ENCODE measurements at regions not wholly inside any gene's neighbourhood (a gene's known extent, or its start where the extent isn't known, plus 50 kb on each side); places are given as distances from the start of the nearest gene placed in this dataset.
"Not testable (repeated sequence)": the region's sequence is repeated elsewhere in the genome, so short reads cannot be mapped to it uniquely, and the experiment has no call there.

- not testable (repeated sequence) for DNase-seq
Observed at GRCh38 chr2:111320965-111321364, 200.3 kb downstream of the BCL2L11 start.

- DNase-seq, result not testable (repeated sequence)
Observed at GRCh38 chr2:111323384-111323783, 202.7 kb downstream of the BCL2L11 start.

DNA sequence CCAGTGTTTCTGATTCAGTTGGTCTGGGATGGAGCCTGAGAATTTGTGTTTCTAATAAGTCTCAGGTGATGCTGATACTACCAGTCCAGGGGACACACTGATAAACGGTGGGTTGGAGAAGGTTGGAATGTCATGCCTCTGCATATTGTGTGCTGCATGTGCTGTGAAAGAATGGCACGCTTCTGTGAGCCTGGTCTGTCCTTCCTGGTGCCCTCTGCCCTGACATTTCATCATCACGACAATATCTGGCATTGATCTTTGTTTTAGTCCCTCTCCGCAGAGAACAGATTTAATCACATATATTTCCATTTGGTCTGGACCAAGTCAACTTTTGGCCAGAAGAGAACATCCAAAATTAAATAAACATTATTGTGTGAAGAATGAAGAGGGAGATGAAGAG is 207.0 kb downstream of the BCL2L11 start:
- DNase-seq, result not testable (repeated sequence)

DNA sequence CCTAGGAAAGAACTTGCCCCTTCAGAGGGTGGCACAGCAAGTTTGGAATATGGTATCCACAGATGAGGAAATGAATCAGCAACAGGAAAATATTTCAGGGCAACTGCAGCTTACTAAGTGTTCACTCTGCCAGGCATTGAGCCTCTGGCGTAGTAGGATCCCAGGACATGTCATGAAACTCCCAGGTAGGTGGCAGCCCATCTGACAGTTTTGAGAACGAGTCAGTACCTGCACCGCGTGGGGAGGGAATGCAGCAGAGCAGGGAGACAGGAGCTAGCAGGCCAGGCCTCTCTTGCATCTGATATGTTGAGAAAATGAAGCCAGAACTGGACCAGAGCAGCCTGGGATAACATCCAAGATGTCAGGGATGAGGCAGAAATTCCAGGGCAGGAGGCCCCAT is 208.6 kb downstream of the BCL2L11 start:
- not testable (repeated sequence) for DNase-seq

DNA sequence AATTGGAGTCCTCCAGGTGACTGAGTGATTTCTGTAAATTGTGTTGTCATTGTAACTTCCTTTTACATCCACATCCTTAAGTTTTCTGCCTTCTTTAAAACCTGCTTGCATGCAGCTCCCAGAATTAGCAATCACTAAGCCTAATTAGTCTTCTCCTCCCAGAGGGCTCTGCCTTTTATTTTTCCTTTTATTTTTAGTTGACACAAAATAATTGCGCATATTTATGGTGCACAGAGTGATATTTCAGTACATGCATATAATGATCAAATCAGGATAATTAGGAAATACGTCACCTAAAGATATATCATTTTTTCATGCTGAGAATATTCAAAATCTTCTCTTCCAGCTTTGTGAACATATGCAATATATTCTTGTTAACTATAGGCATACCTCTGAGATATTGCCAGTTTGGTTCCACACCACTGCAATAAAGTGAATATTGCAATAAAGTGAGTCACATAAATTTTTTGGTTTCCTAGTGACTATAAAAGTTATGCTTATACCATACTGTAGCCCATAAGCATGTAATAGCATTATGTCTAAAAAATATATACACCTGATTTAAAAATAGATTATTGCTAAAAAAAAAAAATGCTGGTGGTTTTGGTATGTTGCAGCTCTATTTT is 210.5 kb downstream of the BCL2L11 start:
- not testable (repeated sequence) for DNase-seq

DNA sequence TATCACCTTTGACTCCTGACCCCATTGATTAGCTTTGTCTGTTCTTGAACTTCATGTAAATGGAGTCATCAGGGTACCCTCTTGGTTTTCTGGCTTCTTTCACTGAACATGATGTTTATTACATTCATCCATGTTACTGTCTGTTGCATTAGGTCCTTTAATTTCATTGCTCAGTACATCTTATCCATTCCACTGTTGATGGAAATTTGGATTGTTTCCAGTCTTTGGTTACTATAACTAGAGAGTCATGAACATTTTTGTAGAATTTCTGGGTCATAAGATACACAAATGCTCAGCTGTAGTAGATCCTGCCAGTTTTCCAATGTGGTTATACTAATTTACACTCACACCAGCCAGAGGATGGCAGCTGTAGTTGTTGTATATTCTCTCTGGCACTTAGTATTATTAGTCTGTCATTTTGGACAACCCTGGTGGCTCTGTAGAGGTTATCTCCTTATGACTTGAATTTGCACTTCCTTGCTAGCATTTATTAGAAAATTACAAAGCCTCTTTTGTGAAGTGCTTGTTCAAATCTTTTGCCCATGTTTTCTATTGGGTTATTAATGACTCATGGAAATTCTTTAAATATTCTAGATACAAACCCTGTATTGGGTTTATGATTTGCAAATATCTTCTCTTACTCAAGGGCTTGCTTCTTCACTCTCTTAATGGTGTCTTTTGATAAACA is 214.7 kb downstream of the BCL2L11 start:
- DNase-seq, result not testable (repeated sequence)

DNA sequence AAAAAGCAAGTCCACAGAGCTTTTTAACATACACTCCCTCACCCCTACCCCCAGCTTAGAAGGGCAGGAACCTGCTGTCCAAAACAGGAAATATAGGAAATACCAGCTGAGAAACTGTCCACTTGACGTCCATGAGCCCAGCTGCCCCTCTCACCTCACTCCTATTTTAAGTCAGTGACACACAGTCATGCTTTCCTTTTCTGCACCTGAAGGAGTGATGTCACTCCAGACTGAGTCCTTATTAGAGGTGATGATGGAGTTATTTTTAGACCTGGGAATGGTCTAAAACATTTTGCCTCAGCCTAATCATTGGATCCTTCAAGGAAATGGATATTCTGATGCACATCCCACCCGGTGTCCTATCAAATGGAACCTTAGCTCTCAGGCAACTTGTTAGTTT is 217.8 kb downstream of the BCL2L11 start:
- not testable (repeated sequence) for DNase-seq

DNA sequence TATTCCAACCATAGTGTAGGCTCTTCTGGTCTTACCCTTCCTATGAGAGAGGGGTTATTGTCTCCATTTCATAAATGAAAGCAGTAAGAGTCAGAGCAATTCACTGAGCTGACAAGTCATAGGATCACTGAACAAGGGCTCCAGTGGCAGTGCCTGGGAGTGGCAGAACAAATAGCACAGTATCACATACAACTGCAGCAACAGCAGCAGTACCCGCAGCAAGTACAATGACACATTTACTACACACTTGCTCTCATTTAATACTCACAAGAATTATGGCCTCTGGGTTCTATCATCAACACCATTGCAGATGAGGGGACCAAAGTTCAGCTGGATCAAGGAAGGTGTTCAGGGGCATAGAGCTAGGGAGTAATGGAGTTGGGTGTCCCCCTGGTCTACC is 218.8 kb downstream of the BCL2L11 start:
- DNase-seq, result not testable (repeated sequence)

GRCh38 chr2:111344590-111344989 is 223.9 kb downstream of the BCL2L11 start:
- DNase-seq, result not testable (repeated sequence)

GRCh38 chr2:111345439-111345838 is 224.7 kb downstream of the BCL2L11 start:
- not testable (repeated sequence) for DNase-seq

GRCh38 chr2:111346018-111346930 is 225.6 kb downstream of the BCL2L11 start:
- DNase-seq, result not testable (repeated sequence)

GRCh38 chr2:111347695-111348094 is 227.0 kb downstream of the BCL2L11 start:
- not testable (repeated sequence) for DNase-seq

GRCh38 chr2:111348316-111348715 is 227.6 kb downstream of the BCL2L11 start:
- not testable (repeated sequence) for DNase-seq

DNA sequence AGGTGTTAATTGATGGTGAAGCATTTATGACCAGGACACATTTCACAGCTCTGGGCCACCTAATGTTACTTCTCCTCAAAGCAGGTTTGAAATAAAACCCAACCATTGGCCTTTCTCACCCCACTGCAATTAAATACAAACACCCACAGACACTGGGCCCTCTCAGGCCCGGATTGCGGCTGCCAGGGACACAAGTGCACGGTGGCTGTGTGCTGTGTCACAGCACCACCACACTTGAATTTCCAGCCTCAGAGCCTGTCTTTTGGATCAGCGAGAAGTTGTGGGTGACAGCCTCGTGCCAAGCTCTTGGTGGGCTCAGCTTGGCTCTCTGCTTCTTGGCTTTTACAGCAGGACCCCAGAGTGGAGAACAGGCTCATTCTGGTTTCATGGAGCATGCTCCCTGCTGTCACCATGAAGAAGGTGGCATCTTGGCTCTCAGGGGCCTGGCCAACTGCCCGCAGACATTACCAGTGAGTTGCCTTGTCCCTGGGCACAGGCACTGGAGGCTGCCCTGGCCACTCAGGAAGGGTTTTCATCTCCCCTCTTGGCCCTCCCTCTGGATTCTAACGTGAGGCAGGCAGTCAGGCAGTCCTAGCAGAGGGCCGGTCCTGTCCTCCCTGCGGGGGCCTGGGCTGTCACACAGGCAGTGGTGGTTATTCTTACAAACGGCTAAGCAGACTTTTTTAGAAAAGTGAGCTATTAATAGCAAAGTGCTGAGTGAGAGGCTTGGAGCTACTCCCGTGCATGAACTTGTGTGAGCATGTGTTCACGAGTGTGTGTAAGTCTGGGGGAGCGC is 234.5 kb downstream of the BCL2L11 start:
- not testable (repeated sequence) for DNase-seq

GRCh38 chr2:111355823-111356511 is 235.3 kb downstream of the BCL2L11 start:
- DNase-seq, result not testable (repeated sequence)

DNA sequence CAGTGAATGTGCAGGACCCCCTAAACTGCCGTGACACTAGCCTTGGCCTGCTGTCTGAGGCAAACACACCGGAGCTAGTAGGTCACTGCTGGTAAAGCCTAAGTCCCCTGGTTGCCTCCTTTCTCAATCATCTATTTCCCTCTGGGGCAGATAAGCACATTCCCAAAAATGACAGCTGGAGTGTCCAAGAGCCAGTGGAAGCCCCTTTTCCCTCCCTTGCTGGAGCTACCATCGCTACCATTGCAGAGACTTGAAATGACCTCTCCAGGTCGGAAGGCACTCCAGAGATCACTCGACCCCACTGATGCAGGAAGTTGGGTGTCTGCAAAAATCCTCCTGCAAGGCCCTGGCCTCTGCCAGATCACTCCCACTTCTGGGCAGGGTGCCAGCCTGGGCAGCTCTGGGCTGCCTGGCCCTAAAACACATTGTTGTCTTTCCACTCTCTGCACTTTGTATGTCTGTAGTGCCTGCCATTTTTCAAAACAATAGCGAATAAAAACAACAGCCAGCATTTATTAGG is 235.9 kb downstream of the BCL2L11 start:
- DNase-seq, result not testable (repeated sequence)

DNA sequence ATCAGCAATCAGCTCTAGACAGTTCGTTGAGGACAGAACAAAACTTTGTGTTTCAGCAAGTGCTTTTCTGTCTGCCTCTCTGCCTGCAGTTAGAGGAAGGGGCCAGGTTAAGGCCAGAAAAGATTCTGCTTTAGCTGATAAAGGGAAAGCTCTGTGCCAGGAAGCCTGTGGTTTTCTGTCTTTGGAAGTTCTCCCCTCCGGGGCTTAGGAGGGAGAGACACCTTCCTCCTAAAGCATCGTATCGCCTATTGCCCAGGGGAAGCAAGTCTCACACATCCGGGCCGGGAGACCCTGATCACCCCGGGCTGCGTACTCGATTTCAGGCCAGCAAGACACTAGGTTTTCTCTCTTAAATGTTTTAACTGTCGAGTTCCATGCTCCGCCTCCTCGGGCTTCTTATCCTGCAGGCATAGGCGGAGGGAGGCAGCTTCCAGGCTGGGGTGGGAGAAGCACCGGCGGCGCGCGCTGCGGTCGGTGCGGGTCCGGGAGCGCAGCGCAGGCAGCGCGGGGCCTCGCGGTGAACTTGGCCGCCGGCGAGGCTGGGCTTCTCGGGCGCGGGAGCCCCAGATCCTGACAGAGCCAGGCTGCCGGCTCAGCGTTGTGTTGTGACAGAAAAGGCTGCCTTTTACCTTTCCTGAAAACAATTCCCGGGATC is 245.4 kb downstream of the BCL2L11 start:
- DNase-seq, result not testable (repeated sequence)

- DNase-seq, result not testable (repeated sequence)
Observed at GRCh38 chr2:111366641-111367029, 245.9 kb downstream of the BCL2L11 start.

GRCh38 chr2:111367080-111367479 is 246.4 kb downstream of the BCL2L11 start:
- DNase-seq, result not testable (repeated sequence)

GRCh38 chr2:111367871-111368270 is 247.2 kb downstream of the BCL2L11 start:
- not testable (repeated sequence) for DNase-seq

- not testable (repeated sequence) for DNase-seq
Observed at GRCh38 chr2:111368288-111368687, 247.6 kb downstream of the BCL2L11 start.

Data from activated naive CD4-positive, alpha-beta T cell treated with anti-CD3 and anti-CD28 coated beads, Interleukin-2, amount 50 U/mL, for 16 hours (primary cell).